Skeletal muscle tissue (tissue), 3 donors: ENCODE measurements at regions not wholly inside any gene's neighbourhood (a gene's known extent, or its start where the extent isn't known, plus 50 kb on each side); places are given as distances from the start of the nearest gene placed in this dataset.
"Not testable (repeated sequence)": the region's sequence is repeated elsewhere in the genome, so short reads cannot be mapped to it uniquely, and the experiment has no call there.

Source experiments
- H3K27ac ChIP-seq: one replicate; pipeline ENCODE4 v1.7.0; 2013; ENCODE audit warnings: mild to moderate bottlenecking, low read depth, low read length, inconsistent platforms
- H3K27me3 ChIP-seq, 3 donors: one replicate each; pipeline ENCODE4 v1.7.0; 2013; ENCODE audit warnings: low read length in 3 of 3; ENCODE audit not compliant: control insufficient read depth in 3 of 3, insufficient read depth in 3 of 3
- H3K36me3 ChIP-seq, 3 donors: one replicate each; pipeline ENCODE4 v1.7.0; 2013; ENCODE audit warnings: low read length in 3 of 3; ENCODE audit not compliant: control insufficient read depth in 3 of 3, insufficient read depth in 3 of 3
- H3K4me1 ChIP-seq, 3 donors: one replicate each; pipeline ENCODE4 v1.7.0; 2013; ENCODE audit warnings: low read length in 3 of 3, mild to moderate bottlenecking in 3 of 3; ENCODE audit not compliant: control insufficient read depth in 3 of 3, insufficient read depth in 3 of 3
- H3K4me3 ChIP-seq, 3 donors: one replicate each; pipeline ENCODE4 v1.7.0; 2013; ENCODE audit warnings: low read length in 3 of 3
- H3K9ac ChIP-seq, 3 donors: one replicate each; pipeline ENCODE4 v1.7.0; 2013; ENCODE audit warnings: low read length in 3 of 3, mild to moderate bottlenecking in 3 of 3, moderate library complexity in 2 of 3, low read depth in 1 of 3
- H3K9me3 ChIP-seq, 3 donors: one replicate each; pipeline ENCODE4 v1.7.0; 2013; ENCODE audit warnings: low read length in 3 of 3; ENCODE audit not compliant: control insufficient read depth in 3 of 3
- donor health status: Osteomylitis.

- Histone ChIP-seq H3K27ac (no peak overlapping the region), H3K4me3 (no peak overlapping the region)
Observed at GRCh38 chr14:39562175-39562574, 129.9 kb upstream of the FBXO33 start.

DNA sequence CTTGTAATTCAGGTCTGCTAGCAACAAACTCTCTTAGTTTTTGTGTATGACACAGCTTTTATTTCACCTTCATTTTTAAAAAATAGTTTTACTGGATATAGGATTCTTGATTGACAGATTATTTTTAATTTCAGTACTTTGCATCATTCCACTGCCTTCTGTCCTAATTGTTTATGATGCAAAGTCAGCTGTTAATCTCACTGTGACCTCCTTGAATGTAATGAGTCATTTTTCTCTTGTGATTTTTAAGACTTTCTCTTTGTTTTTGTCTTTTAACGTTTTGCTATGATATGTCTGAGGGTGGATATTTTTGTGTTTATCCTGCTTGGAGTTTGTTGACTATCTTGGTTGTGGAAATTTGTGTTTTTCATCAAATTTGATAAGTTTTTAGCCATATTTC, 126.3 kb upstream of the FBXO33 start:
- no peak overlapping the region for H3K9ac ChIP-seq

More at GRCh38 chr14:39562175-39562574, 129.9 kb upstream of the FBXO33 start:
- no peaks in the 10 kb centered on the region for H3K4me1 ChIP-seq
- no peaks in the 10 kb centered on the region for H3K9me3 ChIP-seq
- no peaks in the 10 kb centered on the region for H3K27me3 ChIP-seq
- H3K36me3 ChIP-seq = no peaks in the 10 kb centered on the region
- H3K9ac ChIP-seq = no peak overlapping the region

DNA sequence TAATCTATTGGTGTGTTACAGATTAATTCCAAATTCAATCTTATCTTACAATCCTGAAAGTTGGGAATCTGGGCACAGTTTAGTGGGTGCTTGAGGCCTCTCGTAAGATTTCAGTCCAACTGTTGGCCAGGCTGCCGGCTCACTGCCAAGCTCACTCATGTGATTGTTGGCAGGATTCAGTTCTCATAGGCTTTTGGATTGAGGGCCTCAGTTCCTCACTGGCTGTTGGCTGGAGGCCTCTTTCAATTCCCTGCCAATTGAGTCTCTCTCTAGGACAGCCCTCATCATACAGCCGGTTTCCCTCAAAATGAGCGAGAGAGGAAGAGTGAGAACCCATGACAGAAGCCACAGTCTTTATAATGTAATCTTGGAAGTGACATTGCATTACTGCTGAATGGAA, 123.5 kb upstream of the FBXO33 start:
- no peaks in the 10 kb centered on the region for H3K9me3 ChIP-seq
- no peak overlapping the region for H3K9ac ChIP-seq
- no peak overlapping the region for H3K4me3 ChIP-seq
- no peak overlapping the region for H3K27ac ChIP-seq
- no peaks in the 10 kb centered on the region for H3K36me3 ChIP-seq
- H3K4me1 ChIP-seq = no peaks in the 10 kb centered on the region
- no peaks in the 10 kb centered on the region for H3K27me3 ChIP-seq

More for the DNA sequence above, 126.3 kb upstream of the FBXO33 start:
- Histone ChIP-seq H3K4me1 (no peaks in the 10 kb centered on the region), H3K4me3 (no peak overlapping the region), H3K36me3 (no peaks in the 10 kb centered on the region), H3K27ac (no peak overlapping the region), H3K27me3 (no peaks in the 10 kb centered on the region), H3K9me3 (no peaks in the 10 kb centered on the region)

DNA sequence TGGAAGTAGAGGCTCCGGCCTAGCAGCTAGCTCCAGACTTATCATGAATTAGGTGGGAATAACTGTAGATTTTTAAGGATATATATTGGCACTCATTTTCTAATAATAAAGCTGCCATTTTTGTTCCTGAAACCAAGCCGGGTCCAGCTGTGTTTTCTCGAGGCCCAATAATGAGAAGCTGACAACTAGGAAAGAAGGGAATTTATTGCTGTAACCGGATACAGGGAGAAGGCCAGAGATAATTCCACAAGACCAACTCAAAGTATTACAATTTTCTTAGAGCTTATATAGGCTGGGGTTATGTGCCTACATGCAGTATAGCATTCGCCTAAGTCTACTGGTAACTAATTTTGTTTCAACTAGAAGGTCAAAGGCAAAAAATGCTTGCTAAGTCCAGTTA, 122.3 kb upstream of the FBXO33 start:
- H3K9me3 ChIP-seq = no peaks in the 10 kb centered on the region
- H3K9ac ChIP-seq = no peak overlapping the region
- H3K4me1 ChIP-seq = no peaks in the 10 kb centered on the region
- no peak overlapping the region for H3K4me3 ChIP-seq
- H3K27ac ChIP-seq = no peak overlapping the region
- H3K36me3 ChIP-seq = no peaks in the 10 kb centered on the region
- no peaks in the 10 kb centered on the region for H3K27me3 ChIP-seq

DNA sequence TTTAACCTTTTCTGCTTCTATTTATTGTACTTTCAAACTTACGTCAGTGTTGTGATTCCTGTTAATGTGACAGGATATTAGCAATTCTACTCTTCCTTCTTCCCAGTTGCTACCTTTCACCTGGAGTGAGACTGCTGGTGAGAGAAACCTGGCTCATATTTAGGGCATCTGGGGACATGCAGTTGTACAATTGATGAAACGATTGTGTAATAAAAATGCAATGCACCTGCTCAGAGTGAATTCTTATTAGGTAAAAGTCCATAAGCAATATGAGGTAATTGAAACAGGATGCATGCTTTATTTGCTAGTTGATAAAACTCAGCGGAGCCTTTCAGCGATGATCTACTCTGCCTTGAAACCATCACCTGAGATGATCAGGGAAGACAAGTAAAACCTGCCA, 116.1 kb upstream of the FBXO33 start:
- H3K27me3 ChIP-seq = no peaks in the 10 kb centered on the region

GRCh38 chr14:39547845-39548244, 115.6 kb upstream of the FBXO33 start:
- Histone ChIP-seq H3K27ac (no peak overlapping the region), H3K36me3 (no peaks in the 10 kb centered on the region), H3K4me3 (no peak overlapping the region), H3K9ac (no peak overlapping the region), H3K27me3 (no peaks in the 10 kb centered on the region), H3K9me3 (peaks cover 0 to 5% (median 0%) of the 10 kb centered on the region in 3 donors), H3K4me1 (no peaks in the 10 kb centered on the region)

More for the DNA sequence above, 116.1 kb upstream of the FBXO33 start:
- no peaks in the 10 kb centered on the region for H3K4me1 ChIP-seq
- H3K9me3 ChIP-seq = peaks cover 0 to 3% (median 0%) of the 10 kb centered on the region in 3 donors
- no peak overlapping the region for H3K4me3 ChIP-seq
- H3K9ac ChIP-seq = no peak overlapping the region
- no peak overlapping the region for H3K27ac ChIP-seq
- no peaks in the 10 kb centered on the region for H3K36me3 ChIP-seq

DNA sequence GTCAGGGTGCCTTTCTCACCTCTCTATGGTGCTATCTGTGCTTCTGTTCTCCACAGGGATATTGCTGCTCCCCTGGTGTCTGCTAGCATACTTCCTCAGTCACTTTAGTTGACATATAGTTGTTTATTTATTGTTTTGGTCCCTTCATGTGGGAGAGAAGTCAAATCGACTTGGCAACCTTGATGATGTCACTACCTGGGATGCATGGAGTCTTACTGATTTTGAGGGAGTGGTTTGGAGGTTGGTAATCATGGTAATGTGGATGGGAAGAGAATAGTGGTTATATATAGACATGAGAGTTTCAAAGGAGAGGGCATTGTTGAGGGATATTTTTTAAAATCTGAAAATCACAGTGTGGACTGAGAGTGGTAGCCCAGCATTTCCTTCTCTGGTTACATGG, 73.6 kb upstream of the FBXO33 start:
- no peaks in the 10 kb centered on the region for H3K36me3 ChIP-seq
- peaks cover 0 to 3% (median 2%) of the 10 kb centered on the region in 3 donors for H3K9me3 ChIP-seq

GRCh38 chr14:39500253-39500652, 68.0 kb upstream of the FBXO33 start:
- Histone ChIP-seq H3K4me1 (no peaks in the 10 kb centered on the region), H3K27me3 (no peaks in the 10 kb centered on the region), H3K9ac (no peak overlapping the region), H3K27ac (no peak overlapping the region), H3K9me3 (no peaks in the 10 kb centered on the region), H3K4me3 (no peak overlapping the region), H3K36me3 (no peaks in the 10 kb centered on the region)

More for the DNA sequence above, 73.6 kb upstream of the FBXO33 start:
- Histone ChIP-seq H3K27ac (no peak overlapping the region), H3K27me3 (no peaks in the 10 kb centered on the region), H3K4me1 (no peaks in the 10 kb centered on the region), H3K9ac (no peak overlapping the region), H3K4me3 (no peak overlapping the region)

DNA sequence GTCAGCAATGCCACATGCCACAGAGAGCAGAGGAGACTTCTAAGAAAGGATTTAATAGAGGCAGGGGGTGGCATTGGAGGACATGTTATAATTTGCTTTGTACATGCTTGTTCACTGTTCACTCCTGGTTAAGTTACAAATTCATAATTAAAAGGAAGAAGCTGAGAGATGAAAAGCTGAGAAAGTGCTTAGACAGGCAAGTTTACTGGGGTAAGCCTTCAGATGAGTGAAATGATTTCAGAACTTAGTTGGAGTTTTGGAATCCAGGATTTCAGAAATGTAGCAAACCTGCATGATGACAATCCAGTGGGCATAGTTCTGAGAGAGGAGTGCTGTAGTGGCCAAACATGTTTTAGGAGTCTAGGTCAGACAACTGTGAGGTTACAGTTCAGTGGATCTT, 67.3 kb upstream of the FBXO33 start:
- Histone ChIP-seq H3K9ac (no peak overlapping the region), H3K4me1 (no peaks in the 10 kb centered on the region), H3K27me3 (no peaks in the 10 kb centered on the region), H3K4me3 (no peak overlapping the region), H3K36me3 (no peaks in the 10 kb centered on the region), H3K9me3 (no peaks in the 10 kb centered on the region), H3K27ac (no peak overlapping the region)

GRCh38 chr14:39497677-39498076, 65.4 kb upstream of the FBXO33 start:
- H3K36me3 ChIP-seq, H3K27me3 ChIP-seq, H3K4me1 ChIP-seq, H3K9ac ChIP-seq, H3K27ac ChIP-seq, H3K4me3 ChIP-seq, H3K9me3 ChIP-seq: not testable (repeated sequence)

GRCh38 chr14:39492267-39492666, 60.0 kb upstream of the FBXO33 start:
- no peaks in the 10 kb centered on the region for H3K27me3 ChIP-seq
- no peak overlapping the region for H3K9ac ChIP-seq
- H3K36me3 ChIP-seq = no peaks in the 10 kb centered on the region
- H3K27ac ChIP-seq = no peak overlapping the region
- H3K4me3 ChIP-seq = no peak overlapping the region
- no peaks in the 10 kb centered on the region for H3K9me3 ChIP-seq
- peaks cover 0 to 8% (median 0%) of the 10 kb centered on the region in 3 donors for H3K4me1 ChIP-seq
